Lower lobe of right lung (tissue), 2 donors: ENCODE measurements at regions not wholly inside any gene's neighbourhood (a gene's known extent, or its start where the extent isn't known, plus 50 kb on each side); places are given as distances from the start of the nearest gene placed in this dataset.

ENCODE experiments used
- ATAC-seq, 2 donors: fragments of 200-7000 bp; cut with Tn5 transposase; one replicate each; pipeline ENCODE4 v1.9.1; 2020 to 2022; ENCODE audit warnings: mild to moderate bottlenecking in 2 of 2, moderate library complexity in 2 of 2
- DNase-seq: peaks from one replicate; pipeline ENCODE4 v3.0.0-alpha.2; 2020
- H3K27ac ChIP-seq: fragments of 200-600 bp; one replicate; pipeline ENCODE4 v1.8.0; 2022
- H3K27me3 ChIP-seq: fragments of 200-600 bp; one replicate; pipeline ENCODE4 v1.8.0; 2022; ENCODE audit warnings: low read depth
- H3K36me3 ChIP-seq: fragments of 200-600 bp; one replicate; pipeline ENCODE4 v1.8.0; 2022; ENCODE audit warnings: mild to moderate bottlenecking
- H3K4me1 ChIP-seq: fragments of 200-600 bp; one replicate; pipeline ENCODE4 v1.8.0; 2022
- H3K4me3 ChIP-seq: fragments of 200-600 bp; one replicate; pipeline ENCODE4 v1.8.0; 2022; ENCODE audit warnings: mild to moderate bottlenecking
- H3K9me3 ChIP-seq: fragments of 200-600 bp; one replicate; pipeline ENCODE4 v1.8.0; 2022
- intact Hi-C: fragments of 100-400 bp; cut with DNase I; formaldehyde crosslinking; loops from one replicate; pipeline ENCODE4 v1.11.0; 2022
- TF ChIP-seq, protein P1 (sequence below): fragments of 200-600 bp; IDR thresholded peaks from one replicate; pipeline ENCODE4 v1.8.0; 2022; ENCODE audit warnings: antibody characterized with exemption, mild to moderate bottlenecking
- donor health status: DM: no; HTN: yes; CAD: no; lungs with severe emphysema.

DNA sequence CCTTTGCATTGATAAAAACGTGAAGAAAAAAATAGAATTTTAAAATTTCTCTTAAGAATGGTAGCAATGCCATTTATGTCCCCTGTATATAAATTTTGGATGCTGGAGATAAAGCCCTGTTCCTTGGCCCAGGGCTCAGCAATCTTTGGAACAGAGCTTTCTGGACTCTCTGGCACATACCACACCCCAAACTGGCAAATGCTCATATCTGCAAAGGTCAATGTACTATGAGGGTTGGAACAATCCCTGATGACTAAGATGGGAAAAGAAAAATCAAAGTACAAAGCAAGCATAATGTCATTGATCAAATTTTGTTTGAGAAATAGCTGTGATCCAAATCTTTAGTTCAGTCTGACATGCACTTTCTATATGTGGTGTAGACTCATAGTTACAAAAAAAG is 158.1 kb upstream of the HCRTR2 start:
- H3K4me3 ChIP-seq, result no peak overlapping the region
- H3K9me3 ChIP-seq, result no peaks in the 10 kb centered on the region
- H3K36me3 ChIP-seq, result no peaks in the 10 kb centered on the region
- no peaks in the 10 kb centered on the region for H3K4me1 ChIP-seq
- intact Hi-C loops, result no loop called here
- no peak overlapping the region for H3K27ac ChIP-seq
- no peak for DNase-seq
- H3K27me3 ChIP-seq, result no peaks in the 10 kb centered on the region
- TF ChIP-seq, protein P1, sequence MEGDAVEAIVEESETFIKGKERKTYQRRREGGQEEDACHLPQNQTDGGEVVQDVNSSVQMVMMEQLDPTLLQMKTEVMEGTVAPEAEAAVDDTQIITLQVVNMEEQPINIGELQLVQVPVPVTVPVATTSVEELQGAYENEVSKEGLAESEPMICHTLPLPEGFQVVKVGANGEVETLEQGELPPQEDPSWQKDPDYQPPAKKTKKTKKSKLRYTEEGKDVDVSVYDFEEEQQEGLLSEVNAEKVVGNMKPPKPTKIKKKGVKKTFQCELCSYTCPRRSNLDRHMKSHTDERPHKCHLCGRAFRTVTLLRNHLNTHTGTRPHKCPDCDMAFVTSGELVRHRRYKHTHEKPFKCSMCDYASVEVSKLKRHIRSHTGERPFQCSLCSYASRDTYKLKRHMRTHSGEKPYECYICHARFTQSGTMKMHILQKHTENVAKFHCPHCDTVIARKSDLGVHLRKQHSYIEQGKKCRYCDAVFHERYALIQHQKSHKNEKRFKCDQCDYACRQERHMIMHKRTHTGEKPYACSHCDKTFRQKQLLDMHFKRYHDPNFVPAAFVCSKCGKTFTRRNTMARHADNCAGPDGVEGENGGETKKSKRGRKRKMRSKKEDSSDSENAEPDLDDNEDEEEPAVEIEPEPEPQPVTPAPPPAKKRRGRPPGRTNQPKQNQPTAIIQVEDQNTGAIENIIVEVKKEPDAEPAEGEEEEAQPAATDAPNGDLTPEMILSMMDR, result no peak
- no peak for ATAC-seq

DNA sequence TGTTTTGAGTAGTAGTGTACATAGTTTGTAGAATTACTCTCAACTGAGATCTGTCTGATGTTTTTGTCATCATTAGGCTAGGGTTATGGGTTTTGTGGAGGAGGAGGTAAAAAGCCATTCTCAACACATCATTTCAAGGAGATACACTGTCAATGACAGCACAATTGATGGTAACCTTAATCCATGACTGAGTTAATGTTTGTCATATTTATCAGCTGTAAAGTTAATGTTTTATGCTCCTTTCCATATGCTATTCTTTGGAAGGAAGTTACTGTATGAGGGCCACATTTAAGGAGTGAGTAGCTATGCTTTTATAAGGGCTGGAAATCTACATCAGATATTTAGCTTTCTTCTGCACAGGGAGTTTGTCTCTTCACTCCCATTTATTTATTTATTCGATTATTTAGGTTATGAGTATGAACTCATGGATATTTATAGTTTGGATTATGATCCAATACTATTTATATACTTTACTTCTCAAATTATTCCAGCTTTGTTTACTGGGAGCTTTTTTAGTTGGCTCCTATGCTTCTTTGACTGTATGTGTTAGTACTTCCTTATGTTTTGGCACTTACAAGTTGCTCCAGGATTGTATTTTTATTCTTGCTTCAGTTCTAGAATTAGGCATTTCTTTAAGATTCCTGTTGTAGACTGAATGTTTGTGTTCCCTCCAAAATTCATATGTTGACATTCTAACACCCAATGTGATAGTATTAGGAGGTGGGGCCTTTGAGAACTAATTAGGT is 156.6 kb upstream of the HCRTR2 start:
- no peak overlapping the region for H3K4me3 ChIP-seq
- no peaks in the 10 kb centered on the region for H3K27me3 ChIP-seq
- no peaks in the 10 kb centered on the region for H3K9me3 ChIP-seq
- no peaks in the 10 kb centered on the region for H3K4me1 ChIP-seq
- no peak for ATAC-seq
- intact Hi-C loops, result no loop called here
- no peaks in the 10 kb centered on the region for H3K36me3 ChIP-seq
- DNase-seq, result no peak
- no peak overlapping the region for H3K27ac ChIP-seq
- TF ChIP-seq, protein P1, result no peak

DNA sequence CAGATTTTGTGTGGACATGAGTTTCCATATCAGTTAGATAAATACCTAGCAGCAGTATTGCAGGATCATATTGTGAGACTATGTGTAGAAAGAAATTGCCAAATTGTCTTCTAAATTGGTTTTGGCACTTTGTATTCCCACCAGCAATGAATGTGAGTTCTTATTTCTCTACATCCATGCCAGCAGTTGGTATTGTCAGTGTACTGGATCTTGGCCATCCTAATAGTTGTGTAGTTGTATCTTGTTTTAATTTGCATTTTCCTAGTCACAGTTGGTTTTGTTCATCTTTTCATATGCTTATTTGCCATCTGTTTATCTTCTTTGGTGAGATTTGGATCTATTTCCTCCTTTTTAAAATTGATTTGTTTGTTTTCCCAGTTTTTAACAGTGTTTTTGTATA is 154.7 kb upstream of the HCRTR2 start:
- H3K4me1 ChIP-seq, result no peaks in the 10 kb centered on the region
- intact Hi-C loops, result no loop called here
- ATAC-seq, result no peak
- no peak for DNase-seq
- no peak overlapping the region for H3K27ac ChIP-seq
- H3K27me3 ChIP-seq, result no peaks in the 10 kb centered on the region
- H3K4me3 ChIP-seq, result no peak overlapping the region
- no peaks in the 10 kb centered on the region for H3K9me3 ChIP-seq
- TF ChIP-seq, protein P1, result no peak
- H3K36me3 ChIP-seq, result no peaks in the 10 kb centered on the region

DNA sequence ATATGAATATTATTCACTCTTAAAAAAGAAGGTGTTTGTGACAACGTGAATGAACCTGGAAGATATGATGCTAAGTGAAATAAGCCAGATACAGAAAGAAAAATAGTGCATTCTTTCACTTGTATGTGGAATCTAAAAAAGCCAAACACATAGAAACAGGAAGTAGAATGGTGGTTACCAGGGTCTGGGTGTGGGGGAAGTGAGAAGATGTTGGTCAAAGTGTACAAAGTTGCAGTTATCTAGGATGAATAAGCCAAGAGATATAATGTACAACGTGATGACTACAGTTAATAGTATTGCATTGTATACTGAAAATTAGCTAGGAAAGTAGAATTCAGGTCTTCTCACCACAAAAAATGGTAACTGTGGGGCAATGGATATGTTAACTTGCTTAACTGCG is 151.1 kb upstream of the HCRTR2 start:
- no peak for DNase-seq
- Histone ChIP-seq H3K9me3 (no peaks in the 10 kb centered on the region), H3K27me3 (no peaks in the 10 kb centered on the region), H3K36me3 (no peaks in the 10 kb centered on the region), H3K4me3 (no peak overlapping the region), H3K4me1 (no peaks in the 10 kb centered on the region), H3K27ac (no peak overlapping the region)
- no peak for ATAC-seq
- intact Hi-C loops, result no loop called here
- TF ChIP-seq, protein P1, result no peak

DNA sequence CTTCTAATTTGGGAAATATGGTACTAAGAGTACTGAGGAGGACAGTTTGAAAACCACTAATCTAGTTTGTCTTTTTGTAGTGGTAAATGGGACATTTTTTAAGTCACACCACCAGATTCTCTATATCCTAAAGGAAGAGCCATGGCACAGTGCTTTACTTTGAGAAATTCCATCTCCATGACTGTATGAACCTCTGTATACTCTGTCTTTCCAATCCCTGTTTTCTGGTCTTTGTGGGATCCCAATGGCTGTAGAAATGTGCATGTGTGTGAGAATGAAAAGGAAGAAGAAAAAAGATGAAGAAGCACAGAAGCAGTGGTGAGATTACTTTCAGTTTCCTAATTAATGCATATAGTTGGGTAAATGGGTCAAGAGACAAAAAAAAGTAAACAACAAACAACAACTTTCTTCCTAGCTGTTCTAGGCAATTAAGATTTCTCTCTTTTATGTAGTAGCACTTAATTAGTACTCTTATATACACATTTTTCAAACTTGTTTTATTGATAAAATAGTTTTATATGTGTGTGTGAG is 141.2 kb upstream of the HCRTR2 start:
- Histone ChIP-seq H3K27me3 (no peaks in the 10 kb centered on the region), H3K4me1 (no peaks in the 10 kb centered on the region), H3K9me3 (no peaks in the 10 kb centered on the region), H3K27ac (no peak overlapping the region), H3K4me3 (no peak overlapping the region), H3K36me3 (no peaks in the 10 kb centered on the region)
- TF ChIP-seq, protein P1, result no peak
- intact Hi-C loops, result no loop called here
- ATAC-seq (no peak), DNase-seq (no peak)
